ENCODE measurements at regions not wholly inside any gene's neighbourhood (a gene's known extent, or its start where the extent isn't known, plus 50 kb on each side); places are given as distances from the start of the nearest gene placed in this dataset.

DNA sequence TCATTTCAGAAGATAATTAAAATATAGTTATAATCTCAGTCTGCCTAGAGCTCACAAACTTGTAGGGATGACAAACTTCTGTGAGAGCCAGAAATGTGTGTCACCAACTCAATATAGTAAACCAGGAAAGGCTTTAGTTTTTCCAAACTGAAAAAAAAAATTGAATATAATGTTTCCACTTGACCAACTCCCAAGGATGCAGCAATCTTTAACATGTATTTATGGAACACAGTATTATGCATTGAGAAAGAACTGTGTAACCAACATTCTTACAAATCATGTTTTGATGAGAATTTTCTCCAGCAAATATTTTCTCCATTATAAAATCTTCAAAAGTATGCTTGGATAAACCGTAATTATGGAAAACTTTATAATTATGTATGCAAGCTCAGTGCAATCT, 50.1 kb upstream of the KLF12 start:
- Mint-ChIP-seq H3K4me3 (no peak overlapping the region), H3K27ac (no peak overlapping the region), H3K4me1 (ENCODE audit: low read depth) (no peaks in the 10 kb centered on the region), H3K36me3 (ENCODE audit: low read depth) (no peaks in the 10 kb centered on the region), H3K9me3 (no peaks in the 10 kb centered on the region), H3K27me3 (no peaks in the 10 kb centered on the region)
- no peak for DNase-seq
- Histone ChIP-seq H3K4me3 (ENCODE audit: low read length) (no peak overlapping the region), H3K9me3 (ENCODE audit: control insufficient read depth in 1 of 2, insufficient read depth in 1 of 2, low read length in 2 of 2) (no peaks in the 10 kb centered on the region), H3K36me3 (ENCODE audit: insufficient read depth, low read length) (no peaks in the 10 kb centered on the region), H3K4me1 (ENCODE audit: insufficient read depth, low read length) (no peaks in the 10 kb centered on the region), H3K27ac (ENCODE audit: low read depth in 1 of 2, low read length in 2 of 2) (no peak overlapping the region), H3K27me3 (ENCODE audit: control insufficient read depth in 1 of 2, insufficient read depth in 2 of 2, low read length in 2 of 2) (no peaks in the 10 kb centered on the region)
- no peak for ATAC-seq (ENCODE audit: poor library complexity)
- POLR2A ChIA-PET, result no interaction called here
- TF ChIP-seq, protein P1, sequence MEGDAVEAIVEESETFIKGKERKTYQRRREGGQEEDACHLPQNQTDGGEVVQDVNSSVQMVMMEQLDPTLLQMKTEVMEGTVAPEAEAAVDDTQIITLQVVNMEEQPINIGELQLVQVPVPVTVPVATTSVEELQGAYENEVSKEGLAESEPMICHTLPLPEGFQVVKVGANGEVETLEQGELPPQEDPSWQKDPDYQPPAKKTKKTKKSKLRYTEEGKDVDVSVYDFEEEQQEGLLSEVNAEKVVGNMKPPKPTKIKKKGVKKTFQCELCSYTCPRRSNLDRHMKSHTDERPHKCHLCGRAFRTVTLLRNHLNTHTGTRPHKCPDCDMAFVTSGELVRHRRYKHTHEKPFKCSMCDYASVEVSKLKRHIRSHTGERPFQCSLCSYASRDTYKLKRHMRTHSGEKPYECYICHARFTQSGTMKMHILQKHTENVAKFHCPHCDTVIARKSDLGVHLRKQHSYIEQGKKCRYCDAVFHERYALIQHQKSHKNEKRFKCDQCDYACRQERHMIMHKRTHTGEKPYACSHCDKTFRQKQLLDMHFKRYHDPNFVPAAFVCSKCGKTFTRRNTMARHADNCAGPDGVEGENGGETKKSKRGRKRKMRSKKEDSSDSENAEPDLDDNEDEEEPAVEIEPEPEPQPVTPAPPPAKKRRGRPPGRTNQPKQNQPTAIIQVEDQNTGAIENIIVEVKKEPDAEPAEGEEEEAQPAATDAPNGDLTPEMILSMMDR (IDR thresholded peaks at IDR 0.05), result no peak
- intact Hi-C loops (cut with DNase I, micrococcal nuclease), result no loop called here
- CTCF ChIA-PET, result interaction anchor here (0.8 kb wide), 1 partner anchor 8 kb away, joined by 3 read pairs; no protein-coding TSS in a partner anchor
